Body of pancreas (tissue), 4 donors: ENCODE measurements at regions not wholly inside any gene's neighbourhood (a gene's known extent, or its start where the extent isn't known, plus 50 kb on each side); places are given as distances from the start of the nearest gene placed in this dataset.

Experiments
- POLR2A ChIP-seq, 3 donors: fragments of 450-650 bp; IDR thresholded peaks; one replicate each; pipeline ENCODE4 v1.6.1; 2016; ENCODE audit warnings: antibody characterized with exemption in 3 of 3, mild to moderate bottlenecking in 2 of 3
- TF ChIP-seq, protein P1 (sequence below), 7 experiments: fragments of 450-650 bp in 4 of 7; fragments of 200-600 bp in 3 of 7; sonication (generic) in 3 of 7; IDR thresholded peaks; one replicate each; pipeline ENCODE4 v1.5.1; 2016 to 2019; ENCODE audit warnings: antibody characterized with exemption in 7 of 7

DNA sequence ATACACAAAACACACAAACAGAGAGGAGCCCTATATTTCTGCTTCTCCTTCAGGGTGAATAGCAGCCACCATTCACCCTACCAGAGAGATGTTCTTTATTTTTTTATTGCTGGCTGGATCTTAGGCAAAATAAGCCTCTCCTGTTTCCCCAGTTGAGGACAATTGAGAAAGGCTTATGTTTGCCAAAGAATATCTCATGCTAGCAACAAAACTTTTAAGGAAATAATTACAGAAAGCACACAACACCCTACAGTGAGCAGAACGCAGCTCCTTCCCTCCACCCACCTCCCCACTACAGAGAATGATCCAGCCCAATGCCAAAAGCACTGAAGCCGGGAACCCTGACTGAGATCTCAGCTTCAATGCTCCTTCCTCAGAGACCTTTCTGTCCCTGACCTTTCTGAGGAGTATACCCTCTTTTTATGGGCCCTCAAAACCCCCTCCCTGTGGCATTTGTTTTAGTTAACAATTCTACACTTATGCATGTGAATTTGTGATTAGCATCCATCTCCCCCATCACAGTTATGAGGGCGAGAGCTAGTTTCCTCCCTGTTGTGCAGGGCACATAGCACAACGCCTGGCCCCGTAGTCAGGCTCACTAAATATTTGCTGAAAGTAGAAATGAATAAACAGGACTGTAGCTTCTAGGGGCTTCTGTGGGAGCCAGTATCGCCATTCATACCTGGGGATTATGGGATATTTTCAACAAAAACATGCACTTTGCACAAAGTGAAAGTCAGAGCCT lies 491.6 kb upstream of the CDH4 start:
- TF ChIP-seq, protein P1, sequence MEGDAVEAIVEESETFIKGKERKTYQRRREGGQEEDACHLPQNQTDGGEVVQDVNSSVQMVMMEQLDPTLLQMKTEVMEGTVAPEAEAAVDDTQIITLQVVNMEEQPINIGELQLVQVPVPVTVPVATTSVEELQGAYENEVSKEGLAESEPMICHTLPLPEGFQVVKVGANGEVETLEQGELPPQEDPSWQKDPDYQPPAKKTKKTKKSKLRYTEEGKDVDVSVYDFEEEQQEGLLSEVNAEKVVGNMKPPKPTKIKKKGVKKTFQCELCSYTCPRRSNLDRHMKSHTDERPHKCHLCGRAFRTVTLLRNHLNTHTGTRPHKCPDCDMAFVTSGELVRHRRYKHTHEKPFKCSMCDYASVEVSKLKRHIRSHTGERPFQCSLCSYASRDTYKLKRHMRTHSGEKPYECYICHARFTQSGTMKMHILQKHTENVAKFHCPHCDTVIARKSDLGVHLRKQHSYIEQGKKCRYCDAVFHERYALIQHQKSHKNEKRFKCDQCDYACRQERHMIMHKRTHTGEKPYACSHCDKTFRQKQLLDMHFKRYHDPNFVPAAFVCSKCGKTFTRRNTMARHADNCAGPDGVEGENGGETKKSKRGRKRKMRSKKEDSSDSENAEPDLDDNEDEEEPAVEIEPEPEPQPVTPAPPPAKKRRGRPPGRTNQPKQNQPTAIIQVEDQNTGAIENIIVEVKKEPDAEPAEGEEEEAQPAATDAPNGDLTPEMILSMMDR (IDR thresholded peaks at IDR 0.05) = no peak
- no peak for TF ChIP-seq POLR2A (IDR thresholded peaks at IDR 0.05)
